Breast epithelium (tissue), 3 donors: ENCODE measurements at regions not wholly inside any gene's neighbourhood (a gene's known extent, or its start where the extent isn't known, plus 50 kb on each side); places are given as distances from the start of the nearest gene placed in this dataset.

Experiments used
- CTCF ChIP-seq, 3 donors: fragments of 450-650 bp; IDR thresholded peaks; one replicate each; pipeline ENCODE4 v1.5.1; 2016 to 2017; ENCODE audit warnings: antibody characterized with exemption in 3 of 3, mild to moderate bottlenecking in 3 of 3, moderate library complexity in 3 of 3
- POLR2AphosphoS5 ChIP-seq, 3 donors: sonication (generic); formaldehyde crosslinking; IDR thresholded peaks; one replicate each; pipeline ENCODE4 v1.6.1; 2017; ENCODE audit warnings: antibody characterized with exemption in 3 of 3

- TF ChIP-seq POLR2AphosphoS5 (IDR thresholded peaks at IDR 0.05) (no peak), CTCF (IDR thresholded peaks at IDR 0.05) (no peak)
These were observed 58.1 kb upstream of the SSX2IP start for GRCh38 chr1:84748364-84748763.
